Stimulated activated CD4-positive, alpha-beta T cell treated with anti-CD3 and anti-CD28 coated beads, TNF-alpha, amount 100 ng/mL, for 4 hours (primary cell): ENCODE measurements at regions not wholly inside any gene's neighbourhood (a gene's known extent, or its start where the extent isn't known, plus 50 kb on each side); places are given as distances from the start of the nearest gene placed in this dataset.
"Not testable (repeated sequence)": the region's sequence is repeated elsewhere in the genome, so short reads cannot be mapped to it uniquely, and the experiment has no call there.

Experiments used
- DNase-seq, 3 experiments: peaks; one replicate each; pipeline ENCODE4 v3.0.0-alpha.2; 2020; ENCODE audit warnings: low read depth in 3 of 3

GRCh38 chr5:57069115-57069835, 104.6 kb upstream of the GPBP1 start:
- DNase-seq, result no peak

- DNase-seq, result no peak
Observed at GRCh38 chr5:57072218-57072892, 101.5 kb upstream of the GPBP1 start.

- no peak for DNase-seq
Observed at GRCh38 chr5:57082441-57083067, 91.3 kb upstream of the GPBP1 start.

DNA sequence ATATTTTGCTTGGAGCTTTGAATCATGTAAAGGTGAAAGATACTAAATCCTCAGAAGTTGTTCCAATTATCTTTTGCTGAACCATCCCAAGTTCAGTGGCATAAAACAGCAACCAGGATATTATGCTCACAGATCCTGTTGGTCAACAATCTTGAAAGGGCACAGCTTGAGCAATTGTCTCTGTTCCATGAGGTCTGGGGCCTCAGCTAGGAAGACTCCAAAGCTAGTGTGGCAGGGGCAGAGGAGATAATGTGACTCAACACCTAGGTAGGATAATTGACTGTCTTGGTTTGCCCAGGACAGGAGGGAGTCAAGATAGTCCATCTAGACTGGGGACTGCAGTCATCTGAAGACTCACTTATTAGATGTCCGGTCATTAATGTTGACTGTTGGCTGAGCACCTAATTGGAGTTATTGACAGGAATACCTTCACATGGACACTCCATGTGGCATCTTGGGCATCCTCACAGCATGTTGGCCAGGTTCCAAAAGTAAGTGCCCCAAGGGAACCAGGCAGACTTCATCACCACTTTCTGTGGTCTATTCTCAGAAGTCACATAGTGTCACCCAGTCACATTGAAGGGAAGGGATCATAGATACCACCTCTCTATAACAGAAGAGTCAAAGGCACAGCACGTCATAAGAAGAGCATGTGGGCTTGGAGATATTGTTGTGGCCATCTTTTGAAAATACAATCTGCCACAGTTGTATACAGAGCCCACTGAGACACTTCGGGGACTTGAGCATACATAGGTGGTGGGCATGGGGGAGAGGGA, 88.4 kb upstream of the GPBP1 start:
- DNase-seq, result no peak

GRCh38 chr5:57087947-57088346, 85.9 kb upstream of the GPBP1 start:
- not testable (repeated sequence) for DNase-seq

DNA sequence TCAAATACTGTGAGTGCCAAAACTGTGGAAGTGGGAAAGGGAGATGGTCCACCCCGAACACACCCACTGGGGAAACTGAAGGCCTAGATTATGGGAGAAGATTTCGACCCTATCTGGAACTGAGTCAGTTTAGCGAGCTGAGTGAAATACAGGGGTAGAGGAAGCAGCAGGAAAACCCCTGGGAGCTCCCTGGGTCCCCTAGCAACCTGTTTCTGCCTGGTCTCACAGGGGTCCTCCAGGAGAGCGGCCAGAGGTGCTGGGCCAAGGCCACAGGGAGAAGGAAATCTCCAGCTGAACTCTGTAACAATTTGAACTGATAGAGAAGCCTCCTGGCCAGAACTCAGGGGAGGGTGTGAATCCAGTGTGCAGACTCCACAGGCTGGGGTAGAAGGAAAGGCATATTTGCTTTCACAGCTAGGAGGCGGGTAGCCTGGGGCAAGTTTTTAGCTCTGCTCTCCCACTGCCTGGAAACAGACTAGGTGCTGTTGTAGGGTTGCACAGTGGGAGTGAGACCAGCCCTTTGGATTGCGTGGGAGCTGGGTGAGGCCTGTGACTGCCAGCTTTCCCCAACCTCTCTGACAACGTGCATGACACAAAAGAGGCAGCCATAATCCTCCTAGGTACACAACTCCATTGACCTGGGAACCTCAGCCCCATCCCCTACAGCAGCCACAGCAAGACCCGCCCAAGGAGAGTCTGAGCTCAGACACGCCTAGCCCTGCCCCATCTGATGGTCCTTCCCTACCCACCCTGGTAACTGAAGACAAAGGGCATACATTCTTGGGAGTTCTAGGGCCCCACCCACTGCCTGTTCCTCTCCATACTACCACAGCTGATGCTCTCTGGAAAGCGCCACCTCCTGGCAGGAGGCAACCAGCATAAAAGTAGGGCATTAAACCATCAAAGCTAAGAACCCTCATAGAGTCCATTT, 78.8 kb upstream of the GPBP1 start:
- DNase-seq, result no peak

DNA sequence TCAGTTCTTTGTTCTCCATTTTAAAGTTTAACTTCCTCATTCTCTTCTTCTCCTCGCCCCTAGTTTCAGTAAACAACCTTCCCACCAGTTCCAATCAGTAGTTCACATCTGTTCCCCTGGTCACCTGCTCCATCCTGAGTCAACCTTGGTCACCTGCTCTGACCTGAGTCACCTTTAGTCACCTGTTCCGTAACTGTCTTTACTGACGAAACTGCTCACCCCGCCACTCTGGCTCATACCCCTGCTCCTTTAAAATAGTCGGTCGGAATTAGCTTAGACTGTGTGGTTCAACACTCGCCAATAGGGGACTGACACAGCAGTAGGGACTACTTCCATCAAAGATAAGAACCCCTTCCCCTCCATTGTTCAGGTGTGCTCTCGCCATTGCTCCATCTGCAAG, 76.3 kb upstream of the GPBP1 start:
- no peak for DNase-seq

- DNase-seq, result no peak
Observed at GRCh38 chr5:57102189-57102904, 71.5 kb upstream of the GPBP1 start.

GRCh38 chr5:57102905-57103255, 71.0 kb upstream of the GPBP1 start:
- no peak for DNase-seq

DNA sequence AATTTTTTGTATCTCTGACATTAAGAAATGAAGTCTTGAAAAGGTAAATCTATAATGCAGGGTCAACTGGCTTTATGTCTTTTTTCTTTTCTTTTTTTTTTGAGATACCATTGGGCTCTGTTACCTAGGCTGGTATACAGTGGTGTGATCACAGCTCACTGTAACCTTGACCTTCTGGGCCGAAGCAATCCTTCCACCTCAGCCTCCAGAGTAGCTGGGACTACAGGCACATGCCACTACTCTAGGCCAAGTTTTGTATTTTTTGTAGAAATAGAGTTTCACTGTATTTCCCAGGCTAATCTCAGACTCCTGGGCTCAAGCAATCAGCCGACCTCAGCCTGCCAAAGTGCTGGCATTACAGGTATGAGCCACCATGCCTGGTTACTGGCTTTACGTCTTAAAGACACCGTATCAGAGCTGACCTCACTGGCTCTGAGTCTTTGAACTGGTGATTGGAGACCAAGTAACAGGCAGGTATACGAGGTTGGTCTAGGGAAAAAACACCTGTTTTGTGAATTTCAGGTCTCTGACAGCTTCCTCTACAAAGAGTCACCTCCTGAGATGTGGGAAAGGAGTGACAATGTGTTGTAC, 70.4 kb upstream of the GPBP1 start:
- no peak for DNase-seq

- DNase-seq, result no peak
Observed at GRCh38 chr5:57106661-57107060, 67.2 kb upstream of the GPBP1 start.

- DNase-seq, result no peak
Observed at GRCh38 chr5:57111993-57112392, 61.9 kb upstream of the GPBP1 start.

DNA sequence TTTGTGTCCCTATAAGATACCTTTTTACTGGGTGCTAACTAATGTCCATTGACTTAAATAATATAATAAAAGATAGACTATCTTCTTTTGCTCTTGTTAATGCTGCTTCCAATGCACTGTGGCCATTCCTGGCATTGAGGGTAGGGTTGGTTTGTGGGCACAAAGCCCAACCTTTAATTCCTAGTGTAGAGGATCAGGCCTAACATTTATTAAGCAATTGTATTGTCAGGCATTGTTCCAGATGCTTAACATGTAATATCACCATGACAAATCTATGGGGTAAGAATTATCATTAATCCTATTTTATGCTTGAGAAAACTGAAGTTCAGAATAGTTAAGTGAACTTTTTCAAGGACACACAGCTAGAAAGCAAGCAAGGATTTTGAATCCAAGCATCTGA, 60.4 kb upstream of the GPBP1 start:
- no peak for DNase-seq

DNA sequence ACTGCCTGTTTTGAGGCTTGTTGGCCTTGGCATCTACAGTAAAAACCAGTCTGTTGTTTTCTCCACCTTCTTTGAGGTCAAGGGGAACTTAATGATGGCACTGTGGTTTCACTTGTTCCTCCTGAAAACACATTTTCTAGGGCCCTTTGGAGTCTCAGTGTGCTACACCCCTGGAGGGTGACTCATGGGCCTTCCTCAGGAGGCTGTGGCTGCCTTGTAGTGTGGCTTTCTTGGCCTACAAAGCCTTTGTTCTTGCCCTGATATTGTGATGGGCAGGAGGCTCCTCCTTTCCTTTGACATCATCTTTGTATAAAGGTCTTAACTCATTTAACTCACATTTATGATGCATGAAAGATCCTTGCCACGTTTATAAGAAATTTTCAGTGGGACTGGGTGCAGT, 56.3 kb upstream of the GPBP1 start:
- peak in 2 of 3 experiments; percentile 15 to 34 for DNase-seq

DNA sequence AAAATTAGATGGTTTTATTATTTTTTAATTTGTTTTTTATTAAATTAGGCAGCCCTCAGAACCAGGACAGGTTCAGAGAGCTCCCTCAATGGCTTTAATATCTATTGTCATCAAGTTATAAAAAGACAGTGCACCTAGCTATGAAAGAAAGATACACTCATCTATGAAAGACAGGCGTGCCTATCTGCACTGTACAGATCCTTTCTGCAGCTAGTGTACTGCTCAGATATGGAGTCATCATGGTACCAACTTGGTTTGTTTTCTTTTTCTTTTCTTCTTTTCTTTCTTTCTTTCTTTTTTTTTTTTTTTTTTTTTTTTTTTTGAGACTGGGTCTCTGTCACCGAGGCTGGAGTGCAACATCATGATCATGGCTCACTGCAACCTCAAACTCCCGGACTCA, 54.8 kb upstream of the GPBP1 start:
- DNase-seq, result no peak

DNA sequence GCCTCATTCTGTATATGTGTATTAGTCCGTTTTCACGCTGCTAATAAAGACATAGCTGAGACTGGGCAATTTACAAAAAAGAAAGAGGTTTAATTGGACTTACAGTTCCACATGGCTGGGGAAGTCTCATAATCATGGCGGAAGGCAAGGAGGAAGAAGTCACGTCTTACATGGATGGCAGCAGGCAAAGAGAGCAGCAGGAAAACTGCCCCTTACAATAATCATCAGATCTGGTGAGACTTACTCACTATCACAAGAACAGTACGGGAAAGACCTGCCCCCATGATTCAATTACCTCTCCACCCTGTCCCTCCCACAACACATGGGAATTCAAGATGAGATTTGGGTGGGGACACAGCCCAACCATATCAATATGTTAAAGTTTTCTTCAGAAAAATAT, 49.8 kb upstream of the GPBP1 start:
- DNase-seq, result no peak
